ENCODE measurements at regions not wholly inside any gene's neighbourhood (a gene's known extent, or its start where the extent isn't known, plus 50 kb on each side); places are given as distances from the start of the nearest gene placed in this dataset.

GRCh38 chr20:59466107-59466815 is 138.1 kb upstream of the PHACTR3 start:
- H3K23ac ChIP-seq (ENCODE audit: insufficient read length, low read depth, low read length), result no peak overlapping the region
- no peak overlapping the region for H2AFZ ChIP-seq (ENCODE audit: low read length)
- Mint-ChIP-seq H3K27me3 (ENCODE audit: low read depth) (peaks cover 13% of the 10 kb centered on the region), H3K4me1 (peaks cover 18 to 25% of the 10 kb centered on the region in 2 experiments), H3K27ac (no peak overlapping the region), H3K4me3 (no peak overlapping the region), H3K9me3 (no peaks in the 10 kb centered on the region; a peak in 1 of 5 replicates), H3K36me3 (ENCODE audit: insufficient read depth in 1 of 3, low read depth in 3 of 3) (no peaks in the 10 kb centered on the region)
- H3K4me2 ChIP-seq (ENCODE audit: insufficient read depth, insufficient read length, low read length), result no peak overlapping the region
- H3K9me3 ChIP-seq (ENCODE audit: control insufficient read depth, low read depth, low read length), result no peaks in the 10 kb centered on the region
- no peaks in the 10 kb centered on the region for H3K23me2 ChIP-seq (ENCODE audit: insufficient read length, low read depth, low read length, poor library complexity, severe bottlenecking)
- no peaks in the 10 kb centered on the region for H3K27me3 ChIP-seq (ENCODE audit: insufficient read depth, low read length)
- H2BK12ac ChIP-seq (ENCODE audit: insufficient read length, low read depth, low read length), result no peak overlapping the region
- no peak overlapping the region for H3K27ac ChIP-seq (ENCODE audit: insufficient read length, low read depth, low read length)
- H2BK20ac ChIP-seq (ENCODE audit: low read depth, low read length, poor library complexity, severe bottlenecking), result no peak overlapping the region
- no peak overlapping the region for H3K18ac ChIP-seq (ENCODE audit: insufficient read length, low read depth, low read length)
- H3K4me1 ChIP-seq (ENCODE audit: insufficient read depth, low read length), result no peaks in the 10 kb centered on the region; the same call in 1 of the 2 replicates
- DNase-seq, result no peak
- no peak overlapping the region for H2BK120ac ChIP-seq (ENCODE audit: low read depth, low read length, poor library complexity, severe bottlenecking)
- no peak overlapping the region for H3K9ac ChIP-seq (ENCODE audit: extremely low read depth, insufficient read length, low read length)
- no peak overlapping the region for H3K56ac ChIP-seq (ENCODE audit: insufficient read length, low read depth, low read length)
- H4K8ac ChIP-seq (replicated peaks; ENCODE audit: insufficient read length, low read depth, low read length), result no peak overlapping the region
- no peak overlapping the region for H4K91ac ChIP-seq (ENCODE audit: insufficient read length, low read depth, low read length)
- H3K14ac ChIP-seq (ENCODE audit: insufficient read depth, low read length), result no peak overlapping the region
- no peaks in the 10 kb centered on the region for H4K20me1 ChIP-seq (ENCODE audit: control insufficient read depth, insufficient read depth, insufficient read length)
- no peak overlapping the region for H3T11ph ChIP-seq (ENCODE audit: low read length)
- no peaks in the 10 kb centered on the region for H3K79me2 ChIP-seq (ENCODE audit: insufficient read depth, low read length)
- no peak for TF ChIP-seq CTCF (conservative IDR thresholded peaks at IDR 0.05)
- no peak overlapping the region for H2AK5ac ChIP-seq (ENCODE audit: insufficient read length, low read length)
- H3K79me1 ChIP-seq (ENCODE audit: insufficient read depth, low read depth, low read length, poor library complexity, severe bottlenecking), result no peaks in the 10 kb centered on the region
- H3K4ac ChIP-seq (ENCODE audit: low read depth, low read length), result no peak overlapping the region
- H4K5ac ChIP-seq (ENCODE audit: insufficient read length, low read depth, low read length), result no peak overlapping the region
- no CpG with 5 or more reads among the region's 16 CpGs for WGBS (ENCODE audit: extremely low coverage, insufficient read length, low lambda C conversion rate)
- no peak overlapping the region for H2BK15ac ChIP-seq (ENCODE audit: low read depth, low read length)
- no peak overlapping the region for H2BK5ac ChIP-seq (ENCODE audit: insufficient read length, low read length)

Data from H9 (cell line).